ENCODE measurements at regions not wholly inside any gene's neighbourhood (a gene's known extent, or its start where the extent isn't known, plus 50 kb on each side); places are given as distances from the start of the nearest gene placed in this dataset.

GRCh38 chr5:6066016-6066415, 312.3 kb downstream of the MED10 start:
- Histone ChIP-seq H3K9ac (ENCODE audit: extremely low read depth, insufficient read length, low read length) (no peak overlapping the region), H4K5ac (ENCODE audit: insufficient read length, low read depth, low read length) (no peak overlapping the region), H2BK12ac (ENCODE audit: insufficient read length, low read depth, low read length) (no peak overlapping the region), H3T11ph (ENCODE audit: low read length) (no peak overlapping the region), H4K8ac (replicated peaks; ENCODE audit: insufficient read length, low read depth, low read length) (no peak overlapping the region), H4K91ac (ENCODE audit: insufficient read length, low read depth, low read length) (no peak overlapping the region), H2BK5ac (ENCODE audit: insufficient read length, low read length) (no peak overlapping the region), H3K4ac (ENCODE audit: low read depth, low read length) (no peak overlapping the region), H2BK20ac (ENCODE audit: low read depth, low read length, poor library complexity, severe bottlenecking) (no peak overlapping the region), H2AK5ac (ENCODE audit: insufficient read length, low read length) (no peak overlapping the region), H3K27me3 (ENCODE audit: insufficient read depth, low read length) (no peaks in the 10 kb centered on the region), H3K56ac (ENCODE audit: insufficient read length, low read depth, low read length) (no peak overlapping the region), H2BK120ac (ENCODE audit: low read depth, low read length, poor library complexity, severe bottlenecking) (no peak overlapping the region), H3K79me2 (ENCODE audit: insufficient read depth, low read length) (no peaks in the 10 kb centered on the region), H3K79me1 (ENCODE audit: insufficient read depth, low read depth, low read length, poor library complexity, severe bottlenecking) (no peaks in the 10 kb centered on the region), H3K14ac (ENCODE audit: insufficient read depth, low read length) (no peak overlapping the region), H3K4me2 (ENCODE audit: insufficient read depth, insufficient read length, low read length) (no peak overlapping the region), H3K4me1 (ENCODE audit: insufficient read depth, low read length) (peaks cover 4% of the 10 kb centered on the region; the same call in 1 of the 2 replicates), H3K18ac (ENCODE audit: insufficient read length, low read depth, low read length) (no peak overlapping the region), H2BK15ac (ENCODE audit: low read depth, low read length) (no peak overlapping the region), H4K20me1 (ENCODE audit: control insufficient read depth, insufficient read depth, insufficient read length) (no peaks in the 10 kb centered on the region), H3K27ac (ENCODE audit: insufficient read length, low read depth, low read length) (no peak overlapping the region), H3K23ac (ENCODE audit: insufficient read length, low read depth, low read length) (no peak overlapping the region), H3K9me3 (ENCODE audit: control insufficient read depth, low read depth, low read length) (no peaks in the 10 kb centered on the region), H3K23me2 (ENCODE audit: insufficient read length, low read depth, low read length, poor library complexity, severe bottlenecking) (no peaks in the 10 kb centered on the region), H2AFZ (ENCODE audit: low read length) (no peak overlapping the region)
- Mint-ChIP-seq H3K27ac (no peak overlapping the region), H3K4me1 (peaks cover 22 to 25% of the 10 kb centered on the region in 2 experiments), H3K27me3 (ENCODE audit: low read depth) (no peaks in the 10 kb centered on the region; the same call in 1 of the 2 replicates), H3K36me3 (ENCODE audit: insufficient read depth in 1 of 3, low read depth in 3 of 3) (peaks cover 0 to 9% (median 3%) of the 10 kb centered on the region in 3 experiments; a peak in 4 of 7 replicates), H3K4me3 (no peak overlapping the region), H3K9me3 (peaks cover 13 to 17% of the 10 kb centered on the region in 2 experiments; a peak in 4 of 5 replicates)
- no peak for DNase-seq
- no CpG with 5 or more reads among the region's 1 CpG for WGBS (ENCODE audit: extremely low coverage, insufficient read length, low lambda C conversion rate)
- TF ChIP-seq CTCF (conservative IDR thresholded peaks at IDR 0.05), result no peak
